ENCODE measurements at regions not wholly inside any gene's neighbourhood (a gene's known extent, or its start where the extent isn't known, plus 50 kb on each side); places are given as distances from the start of the nearest gene placed in this dataset.

DNA sequence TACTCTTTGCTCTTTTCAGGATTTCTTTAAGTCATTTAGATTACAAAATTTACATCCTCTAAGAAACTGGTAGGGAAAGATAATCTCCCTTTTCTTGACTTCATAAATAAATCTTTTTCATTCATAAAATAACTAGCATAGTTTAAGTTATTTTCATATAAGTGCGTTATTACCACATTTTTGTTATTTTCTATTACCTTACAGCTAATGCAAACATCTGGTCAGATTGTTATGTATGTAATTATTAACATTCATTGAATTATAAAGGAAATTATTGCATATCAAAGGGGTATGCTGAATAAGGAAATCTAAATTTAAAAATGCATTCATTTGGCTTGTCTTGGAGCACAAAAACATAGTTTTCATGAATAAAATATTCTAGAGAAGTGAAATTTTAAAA lies 55.3 kb upstream of the SLITRK1 start:
- ATAC-seq (no peak), DNase-seq (no peak)
- WGBS, 2 donors = 81 to 86% methylated on average over 1 of the region's 1 CpG
- no peak for TF ChIP-seq CTCF (IDR thresholded peaks at IDR 0.05)
- Histone ChIP-seq H3K27me3 (no peaks in the 10 kb centered on the region), H3K9me3 (peaks cover 0 to 11% (median 0%) of the 10 kb centered on the region in 11 donors), H3K36me3 (no peaks in the 10 kb centered on the region), H3K4me1 (no peaks in the 10 kb centered on the region), H3K4me3 (no peak overlapping the region), H3K27ac (no peak overlapping the region)
- intact Hi-C loops (cut with DNase I) = no loop called here

DNA sequence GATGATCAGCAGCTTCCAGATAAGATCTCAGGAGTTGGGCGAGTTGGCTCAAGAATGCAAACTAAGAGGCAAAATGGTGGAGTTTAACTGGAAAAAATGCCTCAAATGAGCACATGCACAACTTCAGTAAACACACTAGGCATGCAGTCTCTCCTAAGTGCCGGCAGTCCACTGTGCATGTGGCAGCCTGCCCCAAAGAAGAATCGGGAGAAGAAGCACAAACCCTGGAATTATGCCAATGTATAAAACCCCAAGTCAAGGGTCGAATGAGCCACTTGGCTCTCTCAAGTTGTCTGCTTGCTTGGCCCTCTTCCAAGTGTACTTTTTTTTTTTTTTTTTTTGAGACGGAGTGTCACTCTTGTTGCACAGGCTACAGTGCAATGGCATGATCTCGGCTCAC lies 53.3 kb upstream of the SLITRK1 start:
- Histone ChIP-seq H3K4me1 (no peaks in the 10 kb centered on the region), H3K9me3 (peaks cover 0 to 8% (median 0%) of the 10 kb centered on the region in 11 donors), H3K36me3 (no peaks in the 10 kb centered on the region), H3K4me3 (no peak overlapping the region), H3K27ac (no peak overlapping the region), H3K27me3 (no peaks in the 10 kb centered on the region)
- intact Hi-C loops (cut with DNase I) = no loop called here
- 62 to 70% methylated on average over 6 of the region's 6 CpGs for WGBS, 2 donors
- ATAC-seq (no peak), DNase-seq (no peak)
- TF ChIP-seq CTCF (IDR thresholded peaks at IDR 0.05) = no peak
